B cell (primary cell): ENCODE measurements at regions not wholly inside any gene's neighbourhood (a gene's known extent, or its start where the extent isn't known, plus 50 kb on each side); places are given as distances from the start of the nearest gene placed in this dataset.

Experiments used
- ATAC-seq: fragments of 200-7000 bp; cut with Tn5 transposase; one replicate; pipeline ENCODE4 v1.10.0; 2021; ENCODE audit warnings: low read depth, mild to moderate bottlenecking, moderate number of reproducible peaks, moderate library complexity
- CTCF ChIA-PET: fragments of 350-600 bp; sonication (Branson Sonifier 250); formaldehyde crosslinking; loops from one replicate; lab custom pipeline; 2021; ENCODE audit warnings: antibody characterized with exemption, inconsistent platforms; lab: Charles Lee
- POLR2A ChIA-PET: fragments of 350-600 bp; sonication (Branson Sonifier 250); formaldehyde crosslinking; loops from one replicate; lab custom pipeline; 2021; ENCODE audit warnings: antibody characterized with exemption; lab: Charles Lee
- DNase-seq: peaks from one replicate; pipeline ENCODE4 v3.0.0; 2013
- H2AFZ ChIP-seq: 2 replicates; pipeline ENCODE4 v1.6.1; 2012; ENCODE audit warnings: mild to moderate bottlenecking, low read depth, low read length; ENCODE audit not compliant: insufficient read depth, poor library complexity, severe bottlenecking
- H3K27ac ChIP-seq, 2 donors: 1 replicate in 1 of 2; 2 replicates in 1 of 2; pipeline ENCODE4 v1.5.1; 2012 to 2013; ENCODE audit warnings: low read length in 2 of 2, mild to moderate bottlenecking in 2 of 2, moderate library complexity in 1 of 2
- H3K27me3 ChIP-seq, 4 experiments: fragments of 200-600 bp in 1 of 4; sonication (generic) in 1 of 4; replicated peaks in 1 of 4; 1 replicate in 2 of 4; 2 replicates in 2 of 4; pipeline versions ENCODE4 v1.6.1 to v1.7.0; 2013 to 2016; ENCODE audit warnings: low read length in 3 of 4, mild to moderate bottlenecking in 2 of 4, mixed read lengths in 1 of 4, moderate library complexity in 1 of 4; ENCODE audit not compliant: insufficient read depth in 4 of 4, control insufficient read depth in 3 of 4; ENCODE audit errors: control extremely low read depth in 1 of 4
- H3K36me3 ChIP-seq, 2 experiments: replicated peaks in 1 of 2; 1 replicate in 1 of 2; 2 replicates in 1 of 2; pipeline versions ENCODE4 v1.6.1 to v1.7.1; 2013; ENCODE audit warnings: low read length in 1 of 2; ENCODE audit not compliant: insufficient read depth in 2 of 2, control insufficient read depth in 1 of 2; ENCODE audit errors: control extremely low read depth in 1 of 2, extremely low read depth in 1 of 2
- H3K4me1 ChIP-seq, 2 donors: fragments of 200-600 bp in 1 of 2; sonication (generic) in 1 of 2; 1 replicate in 1 of 2; 2 replicates in 1 of 2; pipeline versions ENCODE4 v1.5.1 to v1.6.1; 2013 to 2017; ENCODE audit warnings: low read length in 2 of 2; ENCODE audit not compliant: control insufficient read depth in 2 of 2, insufficient read depth in 2 of 2
- H3K4me2 ChIP-seq: replicated peaks from 2 replicates; pipeline ENCODE3; 2012; ENCODE audit warnings: mild to moderate bottlenecking, low read depth, low read length; ENCODE audit not compliant: poor library complexity, severe bottlenecking
- H3K4me3 ChIP-seq, 5 experiments: fragments of 200-600 bp in 1 of 5; sonication (generic) in 1 of 5; 1 replicate in 3 of 5; 2 replicates in 2 of 5; pipeline versions ENCODE4 v1.5.1 to v1.7.0; 2011 to 2016; ENCODE audit warnings: low read length in 4 of 5, mild to moderate bottlenecking in 4 of 5, low read depth in 2 of 5, control low read depth in 1 of 5, moderate library complexity in 1 of 5; ENCODE audit not compliant: insufficient read depth in 1 of 5; ENCODE audit errors: control extremely low read depth in 1 of 5, extremely low read depth in 1 of 5
- H3K79me2 ChIP-seq: fragments of 200-600 bp; sonication (generic); one replicate; pipeline ENCODE4 v1.6.0; 2016; ENCODE audit warnings: low read length; ENCODE audit not compliant: control insufficient read depth, insufficient read depth
- H3K9ac ChIP-seq: fragments of 200-600 bp; sonication (generic); 2 replicates; pipeline ENCODE4 v1.6.1; 2017; ENCODE audit warnings: mild to moderate bottlenecking, low read length, moderate library complexity
- H3K9me3 ChIP-seq, 3 donors: one replicate each; pipeline versions ENCODE4 v1.6.1 to v1.7.1; 2013; ENCODE audit warnings: low read length in 2 of 3; ENCODE audit not compliant: control insufficient read depth in 2 of 3, insufficient read depth in 1 of 3; ENCODE audit errors: control extremely low read depth in 1 of 3
- H4K20me1 ChIP-seq: 2 replicates; pipeline ENCODE4 v1.6.0; 2012; ENCODE audit warnings: mild to moderate bottlenecking, low read length; ENCODE audit not compliant: insufficient read depth, control insufficient read depth, poor library complexity, severe bottlenecking
- H3K27ac Mint-ChIP-seq: one replicate; pipeline ENCODE4 v1.8.0; 2021; ENCODE audit warnings: mixed read lengths
- H3K27me3 Mint-ChIP-seq: one replicate; pipeline ENCODE4 v1.8.0; 2021; ENCODE audit warnings: mixed read lengths
- H3K4me1 Mint-ChIP-seq: one replicate; pipeline ENCODE4 v1.8.0; 2021; ENCODE audit warnings: mixed read lengths
- H3K4me3 Mint-ChIP-seq: one replicate; pipeline ENCODE4 v1.8.0; 2021; ENCODE audit warnings: mixed read lengths
- H3K9me3 Mint-ChIP-seq: one replicate; pipeline ENCODE4 v1.8.0; 2022; ENCODE audit warnings: mixed read lengths; ENCODE audit not compliant: insufficient read depth
- EZH2 ChIP-seq: IDR thresholded peaks from 2 replicates; pipeline ENCODE4 v1.6.1; 2012; ENCODE audit warnings: borderline replicate concordance, low read depth, mild to moderate bottlenecking, moderate library complexity, low read length; ENCODE audit not compliant: insufficient read depth, poor library complexity, severe bottlenecking
- WGBS: methylation state at CpG from one replicate; pipeline ENCODE4 v1.1.5; 2013; ENCODE audit warnings: missing lambda C conversion rate; ENCODE audit not compliant: insufficient coverage; 5-methylcytosine and 5-hydroxymethylcytosine counted together
- intact Hi-C: fragments of 100-400 bp; cut with micrococcal nuclease; formaldehyde crosslinking; loops from one replicate; pipeline ENCODE4 v1.10.0; 2022
- TF ChIP-seq, protein P1 (sequence below): fragments of 200-600 bp; IDR thresholded peaks from one replicate; pipeline ENCODE4 v1.8.0; 2022; ENCODE audit warnings: antibody characterized with exemption, mild to moderate bottlenecking

DNA sequence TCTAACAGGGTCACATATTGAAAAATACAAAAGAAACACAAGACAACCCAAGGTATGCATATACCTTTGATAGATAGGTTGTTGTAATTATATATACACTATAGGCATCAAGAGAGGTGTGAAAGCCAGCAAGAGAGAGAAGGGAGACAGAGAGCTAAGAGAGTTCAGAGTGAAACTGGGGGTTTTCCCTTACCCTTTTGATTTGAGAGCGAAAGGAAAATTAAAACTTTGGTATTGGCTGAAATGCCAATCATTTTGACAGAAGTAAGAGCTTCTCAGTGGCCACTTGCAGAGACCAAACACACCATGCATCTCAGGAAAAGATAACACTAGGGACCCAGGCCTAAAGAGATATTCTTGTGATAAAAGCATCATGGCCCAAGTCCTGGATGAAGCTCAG lies 183.6 kb downstream of the SHOX2 start:
- ATAC-seq: no peak
- no peaks in the 10 kb centered on the region for H3K9me3 Mint-ChIP-seq
- TF ChIP-seq, protein P1, sequence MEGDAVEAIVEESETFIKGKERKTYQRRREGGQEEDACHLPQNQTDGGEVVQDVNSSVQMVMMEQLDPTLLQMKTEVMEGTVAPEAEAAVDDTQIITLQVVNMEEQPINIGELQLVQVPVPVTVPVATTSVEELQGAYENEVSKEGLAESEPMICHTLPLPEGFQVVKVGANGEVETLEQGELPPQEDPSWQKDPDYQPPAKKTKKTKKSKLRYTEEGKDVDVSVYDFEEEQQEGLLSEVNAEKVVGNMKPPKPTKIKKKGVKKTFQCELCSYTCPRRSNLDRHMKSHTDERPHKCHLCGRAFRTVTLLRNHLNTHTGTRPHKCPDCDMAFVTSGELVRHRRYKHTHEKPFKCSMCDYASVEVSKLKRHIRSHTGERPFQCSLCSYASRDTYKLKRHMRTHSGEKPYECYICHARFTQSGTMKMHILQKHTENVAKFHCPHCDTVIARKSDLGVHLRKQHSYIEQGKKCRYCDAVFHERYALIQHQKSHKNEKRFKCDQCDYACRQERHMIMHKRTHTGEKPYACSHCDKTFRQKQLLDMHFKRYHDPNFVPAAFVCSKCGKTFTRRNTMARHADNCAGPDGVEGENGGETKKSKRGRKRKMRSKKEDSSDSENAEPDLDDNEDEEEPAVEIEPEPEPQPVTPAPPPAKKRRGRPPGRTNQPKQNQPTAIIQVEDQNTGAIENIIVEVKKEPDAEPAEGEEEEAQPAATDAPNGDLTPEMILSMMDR: no peak
- no peak for TF ChIP-seq EZH2

DNA sequence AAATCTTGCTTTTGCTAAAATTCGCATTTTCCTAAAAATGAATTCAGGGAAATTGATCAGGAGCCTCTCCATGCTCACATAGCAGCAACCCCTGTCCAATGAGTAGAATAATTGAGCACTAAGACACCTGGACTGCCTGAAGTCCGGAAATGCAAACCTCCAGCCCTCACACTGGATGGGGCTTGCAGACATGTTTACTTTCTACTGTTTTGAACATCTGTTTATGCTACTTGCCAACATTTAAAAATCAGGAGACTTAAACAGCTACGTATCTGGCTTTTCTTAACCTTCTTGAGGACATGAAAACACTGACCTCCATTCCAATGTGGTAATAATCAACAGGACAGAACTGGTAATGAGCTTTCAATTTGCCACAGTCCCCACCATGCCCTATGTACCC lies 184.4 kb downstream of the SHOX2 start:
- Mint-ChIP-seq H3K27ac (no peak overlapping the region), H3K27me3 (no peaks in the 10 kb centered on the region), H3K4me3 (no peak overlapping the region), H3K9me3 (no peaks in the 10 kb centered on the region), H3K4me1 (no peaks in the 10 kb centered on the region)
- POLR2A ChIA-PET: no interaction called here
- H3K27me3 ChIP-seq: no peaks in the 10 kb centered on the region
- H3K9me3 ChIP-seq: no peaks in the 10 kb centered on the region
- H3K4me1 ChIP-seq: no peaks in the 10 kb centered on the region
- H3K9ac ChIP-seq: no peak overlapping the region
- ATAC-seq: no peak
- no peaks in the 10 kb centered on the region for H4K20me1 ChIP-seq
- CTCF ChIA-PET: no interaction called here
- no peaks in the 10 kb centered on the region for H3K79me2 ChIP-seq
- no peak for DNase-seq
- TF ChIP-seq EZH2: no peak
- TF ChIP-seq, protein P1: no peak
- no peaks in the 10 kb centered on the region for H3K36me3 ChIP-seq
- H3K4me3 ChIP-seq: no peak overlapping the region
- no peak overlapping the region for H3K27ac ChIP-seq
- H3K4me2 ChIP-seq: no peak overlapping the region
- intact Hi-C loops: no loop called here
- WGBS: 69% methylated on average over 2 of the region's 3 CpGs
- no peak overlapping the region for H2AFZ ChIP-seq

More for the DNA sequence above, 183.6 kb downstream of the SHOX2 start:
- DNase-seq: no peak
- no CpG with 5 or more reads among the region's 1 CpG for WGBS
- no peaks in the 10 kb centered on the region for H3K79me2 ChIP-seq
- POLR2A ChIA-PET: no interaction called here
- H3K4me1 ChIP-seq: no peaks in the 10 kb centered on the region
- CTCF ChIA-PET: no interaction called here
- intact Hi-C loops: no loop called here
- no peak overlapping the region for H3K27ac ChIP-seq
- H3K4me3 ChIP-seq: no peak overlapping the region
- no peak overlapping the region for H2AFZ ChIP-seq
- H4K20me1 ChIP-seq: no peaks in the 10 kb centered on the region
- no peaks in the 10 kb centered on the region for H3K27me3 Mint-ChIP-seq
- H3K27ac Mint-ChIP-seq: no peak overlapping the region
- H3K9me3 ChIP-seq: no peaks in the 10 kb centered on the region
- no peak overlapping the region for H3K4me3 Mint-ChIP-seq
- no peak overlapping the region for H3K4me2 ChIP-seq
- H3K4me1 Mint-ChIP-seq: no peaks in the 10 kb centered on the region
- H3K9ac ChIP-seq: no peak overlapping the region
- H3K36me3 ChIP-seq: no peaks in the 10 kb centered on the region
- H3K27me3 ChIP-seq: no peaks in the 10 kb centered on the region
